HG02870 (cell line): ENCODE measurements at regions not wholly inside any gene's neighbourhood (a gene's known extent, or its start where the extent isn't known, plus 50 kb on each side); places are given as distances from the start of the nearest gene placed in this dataset.

Experiments
- ATAC-seq: cut with Tn5 transposase; IDR thresholded peaks from one replicate; pipeline ENCODE4 v1.9.1; 2021; ENCODE audit warnings: mild to moderate bottlenecking, moderate library complexity; ENCODE audit not compliant: unreplicated experiment

- ATAC-seq: no peak
Measured at GRCh38 chr6:2505624-2506023, 245.1 kb downstream of the MYLK4 start.

GRCh38 chr6:2504495-2505064 lies 246.1 kb downstream of the MYLK4 start:
- no peak for ATAC-seq

GRCh38 chr6:2503816-2504494 lies 246.8 kb downstream of the MYLK4 start:
- no peak for ATAC-seq

GRCh38 chr6:2502998-2503674 lies 247.6 kb downstream of the MYLK4 start:
- no peak for ATAC-seq

- no peak for ATAC-seq
Measured at GRCh38 chr6:2502096-2502997, 248.4 kb downstream of the MYLK4 start.

GRCh38 chr6:2497922-2498623 lies 252.6 kb downstream of the MYLK4 start:
- no peak for ATAC-seq

GRCh38 chr6:2496291-2496690 lies 250.9 kb upstream of the GMDS start:
- no peak for ATAC-seq

- no peak for ATAC-seq
Measured at GRCh38 chr6:2492686-2493523, 247.5 kb upstream of the GMDS start.

- ATAC-seq: no peak
Measured at GRCh38 chr6:2491137-2491536, 245.7 kb upstream of the GMDS start.

GRCh38 chr6:2488578-2488977 lies 243.2 kb upstream of the GMDS start:
- no peak for ATAC-seq

- ATAC-seq: no peak
Measured at GRCh38 chr6:2485116-2485515, 239.7 kb upstream of the GMDS start.

- no peak for ATAC-seq
Measured at GRCh38 chr6:2482773-2483172, 237.4 kb upstream of the GMDS start.

GRCh38 chr6:2481307-2481706 lies 235.9 kb upstream of the GMDS start:
- ATAC-seq: no peak

- no peak for ATAC-seq
Measured at GRCh38 chr6:2480267-2480966, 235.0 kb upstream of the GMDS start.

GRCh38 chr6:2478200-2478599 lies 232.8 kb upstream of the GMDS start:
- ATAC-seq: no peak

- ATAC-seq: no peak
Measured at GRCh38 chr6:2477666-2478065, 232.3 kb upstream of the GMDS start.

- no peak for ATAC-seq
Measured at GRCh38 chr6:2477250-2477649, 231.8 kb upstream of the GMDS start.

- no peak for ATAC-seq
Measured at GRCh38 chr6:2476376-2476775, 231.0 kb upstream of the GMDS start.

- ATAC-seq: no peak
Measured at GRCh38 chr6:2471472-2471871, 226.1 kb upstream of the GMDS start.
